Neuronal stem cell (in vitro differentiated cells): ENCODE measurements at regions not wholly inside any gene's neighbourhood (a gene's known extent, or its start where the extent isn't known, plus 50 kb on each side); places are given as distances from the start of the nearest gene placed in this dataset.
"Not testable (repeated sequence)": the region's sequence is repeated elsewhere in the genome, so short reads cannot be mapped to it uniquely, and the experiment has no call there.

Experiments used
- DNase-seq: peaks from one replicate; pipeline ENCODE4 v3.0.0-alpha.2; 2013; ENCODE audit warnings: low spot score
- H2AFZ ChIP-seq: one replicate; pipeline ENCODE4 v1.6.1; 2013; ENCODE audit warnings: mild to moderate bottlenecking, low read length, inconsistent platforms
- H2AK5ac ChIP-seq: 2 replicates; pipeline ENCODE4 v1.6.1; 2013; ENCODE audit warnings: low read depth, mild to moderate bottlenecking, inconsistent platforms, low read length, moderate library complexity, mixed read lengths
- H2BK120ac ChIP-seq: 2 replicates; pipeline ENCODE4 v1.6.1; 2013; ENCODE audit warnings: low read depth, mild to moderate bottlenecking, inconsistent platforms, low read length, moderate library complexity, mixed read lengths
- H2BK12ac ChIP-seq: one replicate; pipeline ENCODE4 v1.6.1; 2013; ENCODE audit warnings: low read length, inconsistent platforms
- H2BK15ac ChIP-seq: 2 replicates; pipeline ENCODE4 v1.6.1; 2013; ENCODE audit warnings: mild to moderate bottlenecking, low read length, inconsistent platforms, mixed read lengths
- H2BK5ac ChIP-seq: one replicate; pipeline ENCODE4 v1.6.1; 2013; ENCODE audit warnings: inconsistent platforms, mild to moderate bottlenecking, low read length, moderate library complexity
- H3K14ac ChIP-seq: one replicate; pipeline ENCODE4 v1.6.1; 2013; ENCODE audit warnings: low read length, inconsistent platforms
- H3K18ac ChIP-seq: 2 replicates; pipeline ENCODE4 v1.6.1; 2013; ENCODE audit warnings: low read length, inconsistent platforms
- H3K23ac ChIP-seq: 2 replicates; pipeline ENCODE4 v1.6.1; 2013; ENCODE audit warnings: low read depth, mild to moderate bottlenecking, mixed read lengths, low read length, inconsistent platforms; ENCODE audit not compliant: poor library complexity
- H3K27ac ChIP-seq: replicated peaks from 3 replicates; pipeline ENCODE4 v1.5.1; 2013; ENCODE audit warnings: low read length, inconsistent platforms
- H3K27me3 ChIP-seq, 3 experiments: 2 replicates each; pipeline ENCODE4 v1.6.1; 2013; ENCODE audit warnings: low read length in 3 of 3, mild to moderate bottlenecking in 2 of 3, inconsistent platforms in 1 of 3, low read depth in 1 of 3, mixed read lengths in 1 of 3, moderate library complexity in 1 of 3; ENCODE audit not compliant: control insufficient read depth in 3 of 3, insufficient read depth in 3 of 3
- H3K36me3 ChIP-seq, 2 donors: replicated peaks in 1 of 2; 2 replicates each; pipeline ENCODE4 v1.6.1; 2013; ENCODE audit warnings: low read length in 2 of 2; ENCODE audit not compliant: control insufficient read depth in 2 of 2, insufficient read depth in 2 of 2
- H3K4ac ChIP-seq: 2 replicates; pipeline ENCODE4 v1.6.1; 2013; ENCODE audit warnings: inconsistent platforms, mild to moderate bottlenecking, low read length, moderate library complexity
- H3K4me1 ChIP-seq, 2 donors: 1 replicate in 1 of 2; 2 replicates in 1 of 2; pipeline ENCODE4 v1.6.1; 2013; ENCODE audit warnings: low read length in 2 of 2, low read depth in 1 of 2; ENCODE audit not compliant: control insufficient read depth in 2 of 2, insufficient read depth in 1 of 2
- H3K4me2 ChIP-seq: one replicate; pipeline ENCODE4 v1.6.1; 2013; ENCODE audit warnings: mild to moderate bottlenecking, low read length, inconsistent platforms; ENCODE audit not compliant: insufficient read depth, poor library complexity, severe bottlenecking
- H3K4me3 ChIP-seq, 2 donors: 2 replicates each; pipeline ENCODE4 v1.5.1; 2013; ENCODE audit warnings: low read length in 2 of 2, mild to moderate bottlenecking in 2 of 2, inconsistent platforms in 1 of 2, moderate library complexity in 1 of 2
- H3K79me1 ChIP-seq: one replicate; pipeline ENCODE4 v1.6.1; 2013; ENCODE audit warnings: low read depth, mild to moderate bottlenecking, inconsistent platforms, low read length, moderate library complexity
- H3K9ac ChIP-seq: one replicate; pipeline ENCODE4 v1.6.1; 2013; ENCODE audit warnings: mild to moderate bottlenecking, low read depth, low read length, inconsistent platforms; ENCODE audit not compliant: poor library complexity
- H3K9me3 ChIP-seq, 2 donors: replicated peaks in 1 of 2; 2 replicates each; pipeline versions ENCODE3 to v1.6.1; 2013; ENCODE audit warnings: low read length in 2 of 2, mild to moderate bottlenecking in 2 of 2, inconsistent platforms in 1 of 2, low read depth in 1 of 2, mixed read lengths in 1 of 2, moderate library complexity in 1 of 2; ENCODE audit not compliant: control insufficient read depth in 2 of 2, insufficient read depth in 1 of 2
- H4K8ac ChIP-seq: one replicate; pipeline ENCODE4 v1.6.1; 2013; ENCODE audit warnings: low read depth, mild to moderate bottlenecking, inconsistent platforms, low read length, moderate library complexity
- H4K91ac ChIP-seq: one replicate; pipeline ENCODE4 v1.6.1; 2013; ENCODE audit warnings: low read length, low read depth, mild to moderate bottlenecking, inconsistent platforms; ENCODE audit not compliant: poor library complexity
- WGBS, 2 donors: extraction: QIAGEN DNeasy Blood & Tissue Kit; methylation state at CpG; one replicate each; pipeline ENCODE4 v1.1.7; 2013; ENCODE audit warnings: missing lambda C conversion rate in 2 of 2, mixed read lengths in 1 of 2; ENCODE audit not compliant: insufficient read length in 2 of 2, insufficient replicate concordance in 1 of 2; ENCODE audit errors: extremely low coverage in 2 of 2; 5-methylcytosine and 5-hydroxymethylcytosine counted together

DNA sequence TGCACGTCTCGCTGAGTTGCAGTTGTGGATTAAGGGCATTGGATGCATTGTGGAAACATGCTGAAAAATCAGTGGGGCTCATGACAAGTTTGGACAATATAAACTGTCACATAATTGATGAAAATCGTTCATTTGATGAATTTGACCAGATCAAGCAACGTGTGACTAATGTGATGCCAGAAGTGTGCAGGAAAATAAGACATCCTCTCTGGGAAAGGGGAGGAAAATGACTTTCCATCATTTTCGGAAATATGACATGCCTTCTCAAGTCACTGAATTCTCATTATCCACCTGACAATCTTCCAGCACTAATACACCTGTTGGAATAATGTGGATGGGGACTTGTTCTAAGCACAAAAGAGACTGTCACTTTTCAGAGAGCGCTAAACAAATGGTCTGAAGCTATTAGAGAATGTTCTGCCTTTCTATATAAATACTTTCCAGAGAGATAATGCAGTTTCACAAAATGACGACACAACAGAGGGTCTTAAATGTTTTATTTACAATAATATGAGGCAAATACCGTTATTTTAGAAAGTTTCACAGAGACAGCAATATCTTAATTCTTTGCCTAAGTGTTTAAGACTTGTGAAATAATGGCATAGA is 1741.9 kb upstream of the RAG2 start:
- Histone ChIP-seq H3K18ac (no peak overlapping the region), H3K36me3 (no peaks in the 10 kb centered on the region), H2BK15ac (no peak overlapping the region), H4K91ac (no peak overlapping the region), H3K14ac (no peak overlapping the region), H4K8ac (no peak overlapping the region), H2BK5ac (no peak overlapping the region), H3K79me1 (no peaks in the 10 kb centered on the region), H3K27ac (no peak overlapping the region), H3K23ac (no peak overlapping the region), H3K9me3 (no peaks in the 10 kb centered on the region), H2BK12ac (no peak overlapping the region), H3K4ac (no peak overlapping the region), H3K9ac (no peak overlapping the region), H3K4me2 (no peak overlapping the region), H2AK5ac (no peak overlapping the region), H3K27me3 (no peaks in the 10 kb centered on the region), H3K4me3 (no peak overlapping the region), H2AFZ (no peak overlapping the region), H2BK120ac (no peak overlapping the region), H3K4me1 (no peaks in the 10 kb centered on the region)
- no peak for DNase-seq
- WGBS, 2 donors: no CpG with 5 or more reads among the region's 8 CpGs

DNA sequence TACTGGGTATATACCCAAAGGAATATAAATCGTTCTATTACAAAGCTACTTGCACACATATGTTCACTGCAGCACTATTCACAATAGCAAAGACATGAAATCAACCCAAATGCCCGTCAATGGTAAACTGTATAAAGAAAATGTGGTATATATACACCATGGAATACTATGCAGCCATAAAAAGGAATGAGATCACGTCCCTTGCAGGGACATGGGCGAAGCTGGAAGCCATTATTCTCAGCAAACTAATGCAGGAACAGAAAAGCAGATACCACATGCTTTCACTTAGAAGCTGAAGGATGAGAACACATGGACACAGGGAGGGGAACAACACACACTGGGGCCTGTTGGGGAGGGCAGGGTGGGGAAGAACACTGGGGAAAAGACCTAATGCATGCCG is 1740.0 kb upstream of the RAG2 start:
- not testable (repeated sequence) for H2BK15ac ChIP-seq, H3K79me1 ChIP-seq
- no CpG with 5 or more reads among the region's 5 CpGs for WGBS, 2 donors

DNA sequence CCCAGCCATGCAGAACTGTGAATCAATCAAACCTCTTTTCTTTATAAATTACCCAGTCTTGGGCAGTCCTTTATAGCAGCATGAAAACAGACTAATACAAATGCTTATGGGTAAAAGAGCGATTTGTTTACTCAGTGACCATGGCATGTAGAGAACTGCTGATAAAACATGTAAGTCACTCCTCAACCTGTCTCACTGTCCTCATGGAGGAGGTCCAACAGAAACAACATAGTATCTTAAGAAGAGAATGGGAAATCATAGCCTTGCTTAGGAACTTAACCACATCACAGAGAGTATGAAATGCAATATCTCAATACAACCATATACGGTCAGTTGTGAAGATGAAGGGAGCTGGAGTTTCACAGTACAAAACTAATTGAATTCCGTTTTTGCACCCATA is 1734.0 kb upstream of the RAG2 start:
- Histone ChIP-seq H2BK12ac (no peak overlapping the region), H3K23ac (no peak overlapping the region), H4K91ac (no peak overlapping the region), H3K18ac (no peak overlapping the region), H3K4me2 (no peak overlapping the region), H3K36me3 (no peaks in the 10 kb centered on the region), H3K27me3 (no peaks in the 10 kb centered on the region), H3K27ac (no peak overlapping the region), H3K9me3 (peaks cover 0 to 2% of the 10 kb centered on the region in 2 donors), H3K14ac (no peak overlapping the region), H3K4me1 (no peaks in the 10 kb centered on the region), H3K4ac (no peak overlapping the region), H3K79me1 (no peaks in the 10 kb centered on the region), H4K8ac (no peak overlapping the region), H2AK5ac (no peak overlapping the region), H2BK5ac (no peak overlapping the region), H3K9ac (no peak overlapping the region), H3K4me3 (no peak overlapping the region), H2AFZ (no peak overlapping the region), H2BK120ac (no peak overlapping the region), H2BK15ac (no peak overlapping the region)
- WGBS, 2 donors: no CpG with 5 or more reads among the region's 3 CpGs
- no peak for DNase-seq

More for the DNA sequence above, 1740.0 kb upstream of the RAG2 start:
- not testable (repeated sequence) for H3K36me3 ChIP-seq, H2BK5ac ChIP-seq, H3K27ac ChIP-seq, H4K8ac ChIP-seq, H3K4me3 ChIP-seq, H3K14ac ChIP-seq, H3K23ac ChIP-seq, H3K4me2 ChIP-seq, H3K27me3 ChIP-seq, H2AFZ ChIP-seq, H3K4me1 ChIP-seq, H3K4ac ChIP-seq, H2AK5ac ChIP-seq, H4K91ac ChIP-seq, H3K18ac ChIP-seq, H3K9me3 ChIP-seq, DNase-seq, H2BK12ac ChIP-seq, H3K9ac ChIP-seq, H2BK120ac ChIP-seq

DNA sequence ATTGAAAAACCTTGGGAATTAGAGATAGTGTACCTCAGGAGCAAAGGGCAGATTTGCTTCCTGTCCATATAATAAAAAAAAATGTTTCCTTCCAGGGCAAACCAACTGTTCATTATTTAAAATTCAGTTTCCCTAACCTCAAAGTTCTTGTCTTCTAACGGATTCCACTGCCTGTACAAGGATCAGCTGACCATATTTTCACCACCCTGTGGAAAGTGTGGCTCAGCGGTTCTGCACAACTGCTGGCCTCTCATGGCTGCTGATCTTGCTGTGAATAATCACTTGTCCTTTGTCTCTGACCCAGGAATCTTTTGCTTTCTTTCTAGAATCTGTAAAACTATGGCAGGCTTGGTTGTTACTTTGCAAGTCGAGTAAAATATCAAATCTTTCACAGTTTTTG is 1732.5 kb upstream of the RAG2 start:
- Histone ChIP-seq H3K4me3 (no peak overlapping the region), H4K8ac (no peak overlapping the region), H3K4ac (no peak overlapping the region), H4K91ac (no peak overlapping the region), H3K27ac (no peak overlapping the region), H3K23ac (no peak overlapping the region), H3K4me1 (no peaks in the 10 kb centered on the region), H2BK5ac (no peak overlapping the region), H2BK12ac (no peak overlapping the region), H2AK5ac (no peak overlapping the region), H3K4me2 (no peak overlapping the region), H3K18ac (no peak overlapping the region), H3K9ac (no peak overlapping the region), H3K9me3 (peaks cover 0 to 2% of the 10 kb centered on the region in 2 donors), H2BK120ac (no peak overlapping the region), H2BK15ac (no peak overlapping the region), H3K36me3 (no peaks in the 10 kb centered on the region), H3K79me1 (no peaks in the 10 kb centered on the region), H2AFZ (no peak overlapping the region), H3K27me3 (no peaks in the 10 kb centered on the region), H3K14ac (no peak overlapping the region)
- no CpG with 5 or more reads among the region's 3 CpGs for WGBS, 2 donors
- DNase-seq: no peak
